Neutrophil (primary cell): ENCODE measurements at regions not wholly inside any gene's neighbourhood (a gene's known extent, or its start where the extent isn't known, plus 50 kb on each side); places are given as distances from the start of the nearest gene placed in this dataset.

Experiments used
- H3K27ac ChIP-seq: fragments of 200-600 bp; sonication (generic); 2 replicates; pipeline ENCODE4 v1.5.1; 2016; ENCODE audit warnings: mild to moderate bottlenecking, moderate library complexity
- H3K27me3 ChIP-seq: fragments of 200-600 bp; sonication (generic); 2 replicates; pipeline ENCODE4 v1.6.0; 2016; ENCODE audit warnings: mild to moderate bottlenecking
- H3K36me3 ChIP-seq: fragments of 200-600 bp; sonication (generic); 2 replicates; pipeline ENCODE4 v1.5.1; 2017
- H3K4me1 ChIP-seq, 2 experiments: fragments of 200-600 bp in 1 of 2; sonication (generic) in 1 of 2; 1 replicate in 1 of 2; 2 replicates in 1 of 2; pipeline versions ENCODE4 v1.5.1 to v1.6.1; 2013 to 2016; ENCODE audit warnings: low read depth in 1 of 2, low read length in 1 of 2, mild to moderate bottlenecking in 1 of 2, moderate library complexity in 1 of 2; ENCODE audit not compliant: control insufficient read depth in 1 of 2, insufficient read depth in 1 of 2
- H3K4me3 ChIP-seq, 2 experiments: fragments of 200-600 bp in 1 of 2; sonication (generic) in 1 of 2; 1 replicate in 1 of 2; 2 replicates in 1 of 2; pipeline ENCODE4 v1.5.1; 2013 to 2016; ENCODE audit warnings: low read depth in 1 of 2, low read length in 1 of 2, mild to moderate bottlenecking in 1 of 2, moderate library complexity in 1 of 2
- H3K9me3 ChIP-seq: fragments of 200-600 bp; sonication (generic); 2 replicates; pipeline ENCODE4 v1.5.1; 2016
- TF ChIP-seq, protein P1 (sequence below): fragments of 200-600 bp; sonication (generic); IDR thresholded peaks from 2 replicates; pipeline ENCODE4 v1.5.1; 2016; ENCODE audit warnings: antibody characterized with exemption

DNA sequence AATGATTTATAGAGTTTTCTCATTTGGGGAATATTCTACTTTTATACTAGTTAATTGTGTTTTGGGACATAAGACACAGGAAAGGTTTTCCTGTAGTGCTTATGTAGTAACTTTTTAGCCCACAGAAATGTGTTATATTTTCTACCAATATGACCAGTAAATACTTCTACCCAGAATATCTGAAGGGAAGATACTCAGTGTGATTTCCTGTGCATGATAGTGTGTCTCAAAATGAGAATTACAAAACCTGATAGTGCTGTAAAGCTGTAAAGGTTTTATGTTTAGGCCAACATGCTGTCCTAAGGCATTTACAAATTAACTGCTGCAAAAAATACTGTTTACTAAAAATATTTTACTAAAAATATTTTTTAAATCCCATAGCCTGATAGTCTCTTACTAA is 126.8 kb downstream of the RXFP2 start:
- no peaks in the 10 kb centered on the region for H3K27me3 ChIP-seq
- H3K4me3 ChIP-seq = no peak overlapping the region
- no peaks in the 10 kb centered on the region for H3K36me3 ChIP-seq
- H3K27ac ChIP-seq = no peak overlapping the region
- H3K9me3 ChIP-seq = no peaks in the 10 kb centered on the region
- TF ChIP-seq, protein P1, sequence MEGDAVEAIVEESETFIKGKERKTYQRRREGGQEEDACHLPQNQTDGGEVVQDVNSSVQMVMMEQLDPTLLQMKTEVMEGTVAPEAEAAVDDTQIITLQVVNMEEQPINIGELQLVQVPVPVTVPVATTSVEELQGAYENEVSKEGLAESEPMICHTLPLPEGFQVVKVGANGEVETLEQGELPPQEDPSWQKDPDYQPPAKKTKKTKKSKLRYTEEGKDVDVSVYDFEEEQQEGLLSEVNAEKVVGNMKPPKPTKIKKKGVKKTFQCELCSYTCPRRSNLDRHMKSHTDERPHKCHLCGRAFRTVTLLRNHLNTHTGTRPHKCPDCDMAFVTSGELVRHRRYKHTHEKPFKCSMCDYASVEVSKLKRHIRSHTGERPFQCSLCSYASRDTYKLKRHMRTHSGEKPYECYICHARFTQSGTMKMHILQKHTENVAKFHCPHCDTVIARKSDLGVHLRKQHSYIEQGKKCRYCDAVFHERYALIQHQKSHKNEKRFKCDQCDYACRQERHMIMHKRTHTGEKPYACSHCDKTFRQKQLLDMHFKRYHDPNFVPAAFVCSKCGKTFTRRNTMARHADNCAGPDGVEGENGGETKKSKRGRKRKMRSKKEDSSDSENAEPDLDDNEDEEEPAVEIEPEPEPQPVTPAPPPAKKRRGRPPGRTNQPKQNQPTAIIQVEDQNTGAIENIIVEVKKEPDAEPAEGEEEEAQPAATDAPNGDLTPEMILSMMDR = no peak
- peaks cover 0 to 9% of the 10 kb centered on the region in 2 experiments for H3K4me1 ChIP-seq

DNA sequence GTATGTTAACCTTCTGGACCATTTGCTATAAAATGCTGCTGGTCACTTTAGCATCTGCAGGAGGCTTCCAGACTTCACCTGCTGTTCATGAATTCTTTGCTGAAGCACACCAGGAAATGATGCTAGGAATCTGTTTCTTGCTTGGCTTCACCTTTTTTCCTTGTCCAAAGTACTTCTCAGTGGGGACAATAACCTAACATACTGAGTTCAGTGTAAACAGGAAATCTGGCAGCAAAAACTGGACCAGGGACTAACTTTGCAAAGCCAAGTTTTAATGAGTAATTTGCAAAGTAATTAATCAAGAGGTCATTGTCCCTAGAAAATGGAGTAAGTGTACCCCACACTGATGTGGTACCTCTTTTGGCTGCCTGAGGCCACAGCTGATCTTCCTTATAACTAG is 128.4 kb downstream of the RXFP2 start:
- TF ChIP-seq, protein P1 = no peak
- Histone ChIP-seq H3K27ac (no peak overlapping the region), H3K4me1 (peaks cover 0 to 9% of the 10 kb centered on the region in 2 experiments), H3K36me3 (no peaks in the 10 kb centered on the region), H3K9me3 (no peaks in the 10 kb centered on the region), H3K4me3 (no peak overlapping the region), H3K27me3 (no peaks in the 10 kb centered on the region)

DNA sequence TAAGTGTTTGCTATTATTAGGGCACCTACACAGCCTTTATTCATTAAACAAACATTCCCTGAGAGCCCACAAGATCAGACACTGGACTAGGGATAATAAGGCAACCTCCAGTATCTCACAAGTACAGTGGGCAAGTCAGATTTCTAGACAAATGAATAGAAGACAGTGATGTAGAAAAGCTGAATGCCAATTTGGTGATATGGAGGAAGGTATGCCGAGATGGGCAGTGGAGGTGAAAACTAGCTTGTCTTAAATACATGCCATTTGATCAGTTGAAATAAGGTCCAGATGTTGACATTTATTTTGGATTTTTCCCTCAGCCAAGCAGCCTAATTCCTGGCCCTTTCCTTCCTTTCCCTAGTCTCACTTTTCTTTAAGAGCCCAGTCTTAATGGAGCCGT is 130.3 kb downstream of the RXFP2 start:
- Histone ChIP-seq H3K27me3 (no peaks in the 10 kb centered on the region), H3K9me3 (no peaks in the 10 kb centered on the region), H3K36me3 (no peaks in the 10 kb centered on the region), H3K4me3 (no peak overlapping the region), H3K4me1 (peaks cover 0 to 9% of the 10 kb centered on the region in 2 experiments), H3K27ac (no peak overlapping the region)
- TF ChIP-seq, protein P1 = no peak

DNA sequence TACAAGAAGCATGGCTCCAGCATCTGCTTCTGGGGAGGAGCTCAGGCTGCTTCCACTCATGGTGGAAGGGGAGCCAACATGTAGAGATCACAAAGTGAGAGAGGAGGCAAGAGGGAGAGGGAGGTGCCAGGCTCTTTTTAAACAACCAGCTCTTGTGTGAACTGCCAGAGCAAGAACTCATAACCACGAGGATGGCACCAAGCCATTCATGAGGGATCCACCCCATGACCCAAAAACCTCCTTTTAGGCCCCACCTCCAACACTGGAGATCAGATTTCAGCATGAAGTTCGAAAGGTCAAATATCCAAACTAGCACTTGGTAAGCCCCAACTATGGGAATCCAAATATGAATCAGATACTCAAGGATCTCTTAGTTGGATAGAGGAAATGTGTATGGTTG is 131.2 kb downstream of the RXFP2 start:
- TF ChIP-seq, protein P1 = no peak
- Histone ChIP-seq H3K27ac (no peak overlapping the region), H3K27me3 (no peaks in the 10 kb centered on the region), H3K4me1 (peaks cover 0 to 5% of the 10 kb centered on the region in 2 experiments), H3K36me3 (no peaks in the 10 kb centered on the region), H3K4me3 (no peak overlapping the region), H3K9me3 (no peaks in the 10 kb centered on the region)

DNA sequence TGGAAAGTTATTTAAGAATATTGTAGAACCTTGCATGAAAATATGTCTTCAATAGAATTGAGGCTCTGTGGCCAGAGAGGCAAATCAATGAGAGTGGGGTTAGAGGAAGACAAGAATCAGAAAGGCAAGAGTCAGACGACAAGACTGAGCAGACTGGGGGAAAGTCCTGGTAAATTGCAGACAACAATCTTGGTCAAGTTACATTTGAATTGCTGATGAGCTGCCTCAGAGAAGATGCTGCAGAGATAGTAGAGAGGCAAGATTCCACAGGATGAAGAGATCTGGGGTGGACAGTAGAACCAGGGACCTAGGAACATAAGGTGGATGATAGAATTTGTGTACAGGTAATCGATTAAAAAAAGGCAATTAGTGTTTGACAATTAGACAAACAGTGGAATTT is 133.8 kb downstream of the RXFP2 start:
- Histone ChIP-seq H3K4me3 (no peak overlapping the region), H3K27ac (no peak overlapping the region), H3K27me3 (no peaks in the 10 kb centered on the region), H3K36me3 (no peaks in the 10 kb centered on the region), H3K4me1 (no peaks in the 10 kb centered on the region), H3K9me3 (no peaks in the 10 kb centered on the region)
- TF ChIP-seq, protein P1 = no peak

DNA sequence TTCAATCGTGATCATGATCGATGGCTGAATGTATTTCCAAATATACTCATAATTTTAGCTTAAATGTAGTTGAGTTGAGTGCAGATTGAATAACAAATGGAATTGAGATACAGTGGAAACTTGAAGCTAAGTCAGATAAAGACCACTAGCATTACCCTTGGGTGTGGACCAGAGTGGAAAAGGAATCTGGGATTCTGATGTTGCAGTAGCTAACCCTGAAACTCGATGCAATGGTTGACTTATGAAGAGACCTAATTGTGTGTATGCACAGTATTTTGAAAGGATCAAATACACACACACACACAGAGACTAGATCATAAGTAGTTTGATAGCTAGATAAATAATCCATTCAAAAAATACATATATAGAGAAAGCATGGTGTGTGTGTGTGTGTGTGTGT is 135.8 kb downstream of the RXFP2 start:
- Histone ChIP-seq H3K9me3 (no peaks in the 10 kb centered on the region), H3K36me3 (no peaks in the 10 kb centered on the region), H3K27me3 (no peaks in the 10 kb centered on the region), H3K4me3 (no peak overlapping the region), H3K27ac (no peak overlapping the region), H3K4me1 (no peaks in the 10 kb centered on the region)
- TF ChIP-seq, protein P1 = no peak
